WERI-Rb-1 (cell line): ENCODE measurements at regions not wholly inside any gene's neighbourhood (a gene's known extent, or its start where the extent isn't known, plus 50 kb on each side); places are given as distances from the start of the nearest gene placed in this dataset.
"Not testable (repeated sequence)": the region's sequence is repeated elsewhere in the genome, so short reads cannot be mapped to it uniquely, and the experiment has no call there.

Source experiments
- DNase-seq: peaks from one replicate; pipeline ENCODE4 v3.0.0-alpha.2; 2020
- H3K27ac ChIP-seq: fragments of 250-450 bp; sonication (Bioruptor Pico); 2 replicates; pipeline ENCODE4 v1.5.1; 2020; ENCODE audit warnings: mild to moderate bottlenecking, moderate library complexity
- H3K27me3 ChIP-seq: fragments of 250-450 bp; sonication (Bioruptor Pico); 2 replicates; pipeline ENCODE4 v1.5.1; 2021; ENCODE audit warnings: mild to moderate bottlenecking, low read depth, moderate library complexity; ENCODE audit not compliant: insufficient read depth, severe bottlenecking
- H3K36me3 ChIP-seq: fragments of 250-450 bp; sonication (Bioruptor Pico); 2 replicates; pipeline ENCODE4 v1.5.1; 2020; ENCODE audit warnings: mild to moderate bottlenecking, moderate library complexity
- H3K4me3 ChIP-seq: 2 replicates; pipeline ENCODE4 v1.5.1; 2011; ENCODE audit warnings: low read depth, mild to moderate bottlenecking, control low read depth, low read length
- H3K9me3 ChIP-seq: fragments of 250-450 bp; sonication (Bioruptor Pico); 2 replicates; pipeline ENCODE4 v1.5.1; 2021; ENCODE audit warnings: mild to moderate bottlenecking, moderate library complexity; ENCODE audit not compliant: severe bottlenecking
- TF ChIP-seq, protein P1 (sequence below): IDR thresholded peaks from 2 replicates; pipeline ENCODE4 v1.5.1; 2011; ENCODE audit warnings: low read depth, mild to moderate bottlenecking, control low read depth, inconsistent platforms, low read length

DNA sequence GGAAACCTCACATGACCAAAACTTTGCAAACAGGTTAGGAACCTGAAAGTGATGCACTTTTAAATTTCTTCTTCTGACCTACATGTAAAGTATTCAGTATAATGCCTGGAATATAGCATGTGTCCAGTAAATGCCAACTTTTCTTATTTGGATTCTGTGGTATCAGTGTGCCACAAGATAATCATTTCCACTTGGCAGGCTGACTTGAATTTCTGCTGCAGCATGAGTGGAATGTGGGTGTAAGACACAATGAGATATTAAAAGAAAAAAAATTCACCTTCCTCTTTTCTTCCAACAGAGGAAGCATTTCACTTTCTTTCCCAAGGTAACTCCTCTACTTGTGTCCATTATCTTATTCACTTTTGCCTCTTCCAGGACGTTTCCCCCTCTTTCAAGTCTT lies 141.9 kb upstream of the PRKD1 start:
- TF ChIP-seq, protein P1, sequence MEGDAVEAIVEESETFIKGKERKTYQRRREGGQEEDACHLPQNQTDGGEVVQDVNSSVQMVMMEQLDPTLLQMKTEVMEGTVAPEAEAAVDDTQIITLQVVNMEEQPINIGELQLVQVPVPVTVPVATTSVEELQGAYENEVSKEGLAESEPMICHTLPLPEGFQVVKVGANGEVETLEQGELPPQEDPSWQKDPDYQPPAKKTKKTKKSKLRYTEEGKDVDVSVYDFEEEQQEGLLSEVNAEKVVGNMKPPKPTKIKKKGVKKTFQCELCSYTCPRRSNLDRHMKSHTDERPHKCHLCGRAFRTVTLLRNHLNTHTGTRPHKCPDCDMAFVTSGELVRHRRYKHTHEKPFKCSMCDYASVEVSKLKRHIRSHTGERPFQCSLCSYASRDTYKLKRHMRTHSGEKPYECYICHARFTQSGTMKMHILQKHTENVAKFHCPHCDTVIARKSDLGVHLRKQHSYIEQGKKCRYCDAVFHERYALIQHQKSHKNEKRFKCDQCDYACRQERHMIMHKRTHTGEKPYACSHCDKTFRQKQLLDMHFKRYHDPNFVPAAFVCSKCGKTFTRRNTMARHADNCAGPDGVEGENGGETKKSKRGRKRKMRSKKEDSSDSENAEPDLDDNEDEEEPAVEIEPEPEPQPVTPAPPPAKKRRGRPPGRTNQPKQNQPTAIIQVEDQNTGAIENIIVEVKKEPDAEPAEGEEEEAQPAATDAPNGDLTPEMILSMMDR = no peak
- Histone ChIP-seq H3K9me3 (peaks cover 5% of the 10 kb centered on the region), H3K36me3 (no peaks in the 10 kb centered on the region), H3K27me3 (no peaks in the 10 kb centered on the region), H3K4me3 (no peak overlapping the region), H3K27ac (no peak overlapping the region)
- no peak for DNase-seq

DNA sequence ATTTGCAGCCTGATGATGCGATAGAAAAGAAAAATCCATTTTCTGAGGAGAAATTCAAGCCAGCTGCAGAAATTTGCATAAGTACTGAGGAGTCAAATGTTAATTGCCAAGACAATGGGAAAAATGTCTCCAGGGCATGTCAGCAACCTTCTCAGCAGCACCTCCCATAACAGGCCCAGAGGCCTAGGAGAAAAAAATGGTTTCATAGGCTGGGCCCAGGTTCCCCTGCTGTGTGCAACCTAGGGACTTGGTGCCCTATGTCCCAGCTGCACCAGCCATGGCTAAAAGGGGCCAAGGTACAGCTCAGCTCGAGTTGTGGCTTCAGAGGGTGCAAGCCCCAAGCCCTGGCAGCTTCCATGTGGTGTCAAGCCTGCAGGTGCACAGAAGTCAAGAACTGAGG lies 144.8 kb upstream of the PRKD1 start:
- DNase-seq, H3K27ac ChIP-seq, H3K9me3 ChIP-seq, H3K27me3 ChIP-seq, H3K4me3 ChIP-seq, H3K36me3 ChIP-seq: not testable (repeated sequence)

DNA sequence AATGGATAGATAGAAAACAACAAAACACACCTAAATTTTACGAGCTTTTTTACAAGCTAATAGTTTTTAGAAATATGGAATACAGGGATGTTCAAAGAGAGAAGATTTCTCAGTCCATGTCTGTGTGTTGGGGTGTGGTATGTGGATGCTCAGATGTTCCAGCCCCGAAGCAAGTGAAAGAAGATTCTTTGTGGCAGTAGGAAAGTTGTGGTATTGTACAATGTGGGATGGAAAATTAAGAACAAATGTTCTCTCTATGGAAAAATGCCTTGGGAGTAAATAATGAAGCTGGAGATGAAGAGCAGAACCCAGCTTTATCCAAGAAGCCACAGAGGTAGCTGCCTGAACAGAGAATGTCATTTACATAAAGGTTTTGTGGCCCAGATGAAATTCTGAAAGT lies 150.3 kb upstream of the PRKD1 start:
- Histone ChIP-seq H3K27ac (no peak overlapping the region), H3K9me3 (peaks cover 1% of the 10 kb centered on the region), H3K4me3 (no peak overlapping the region), H3K36me3 (no peaks in the 10 kb centered on the region), H3K27me3 (no peaks in the 10 kb centered on the region)
- TF ChIP-seq, protein P1 = no peak
- DNase-seq = no peak

DNA sequence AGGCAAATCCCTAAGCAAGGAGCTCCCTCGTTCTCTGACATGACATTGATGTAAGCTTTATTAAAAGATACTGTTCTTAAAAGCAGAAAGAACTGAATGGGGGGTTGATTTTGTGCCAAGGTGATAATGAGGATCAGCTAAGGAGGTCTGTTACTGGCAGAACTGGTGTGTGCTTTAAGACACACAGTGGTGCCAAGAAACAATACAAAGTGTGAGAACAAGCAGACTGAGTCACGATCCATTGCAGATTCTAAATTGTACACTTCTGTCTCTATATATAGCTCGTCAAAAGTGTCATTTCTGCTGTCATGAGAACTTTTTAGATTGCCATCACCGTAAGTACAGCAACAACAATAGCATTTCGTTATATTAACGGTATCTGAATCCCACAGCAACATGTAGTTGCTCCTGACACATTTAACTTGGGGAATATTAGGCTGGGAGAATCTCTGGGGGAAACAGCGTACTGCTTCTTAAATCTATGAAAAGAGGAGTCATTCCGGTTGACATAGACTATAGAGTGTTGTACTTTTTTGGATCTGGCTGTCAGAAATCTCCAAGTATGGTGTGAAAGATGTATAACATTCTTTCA lies 151.3 kb upstream of the PRKD1 start:
- Histone ChIP-seq H3K9me3 (no peaks in the 10 kb centered on the region), H3K36me3 (no peaks in the 10 kb centered on the region), H3K27ac (no peak overlapping the region), H3K4me3 (no peak overlapping the region), H3K27me3 (no peaks in the 10 kb centered on the region)
- TF ChIP-seq, protein P1 = no peak
- DNase-seq = no peak

DNA sequence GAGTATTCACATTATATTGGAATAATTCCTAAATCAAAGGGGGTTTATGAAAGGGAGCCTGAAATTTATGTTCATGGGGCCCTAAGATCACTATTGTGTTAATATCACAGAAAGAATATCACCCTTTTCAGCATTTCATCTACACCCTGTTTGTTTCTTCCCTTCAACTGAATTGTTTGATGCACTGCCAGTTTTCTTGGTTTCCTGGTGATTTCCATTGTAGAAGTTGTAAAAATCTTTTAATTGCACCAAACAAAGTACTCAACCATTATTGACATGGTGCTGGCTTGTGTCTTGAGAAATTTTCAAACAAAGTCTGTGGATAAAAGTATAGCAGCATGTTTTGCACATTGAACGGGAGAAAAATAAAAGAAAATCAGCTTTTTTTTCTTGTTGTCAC lies 154.8 kb upstream of the PRKD1 start:
- no peak for DNase-seq
- no peaks in the 10 kb centered on the region for H3K9me3 ChIP-seq

DNA sequence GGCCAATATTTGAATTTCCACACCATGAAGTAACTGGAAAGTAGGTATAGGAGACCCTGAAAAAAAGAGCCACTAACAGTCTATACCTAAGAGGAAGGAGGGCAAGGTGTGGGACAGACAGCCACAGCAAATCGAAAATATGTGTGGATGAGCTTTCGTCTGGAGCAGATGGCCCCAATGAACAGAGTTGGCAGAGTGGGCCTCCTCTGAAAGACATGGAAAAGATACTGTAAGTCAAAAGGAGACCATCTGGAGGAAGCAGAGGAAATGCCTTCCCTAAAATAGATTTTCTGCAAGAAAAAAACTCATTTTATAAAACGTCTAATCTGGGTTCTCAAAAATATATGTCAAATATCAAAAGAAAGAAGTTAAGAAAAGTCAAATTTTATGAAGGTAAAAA lies 157.2 kb upstream of the PRKD1 start:
- Histone ChIP-seq H3K9me3 (no peaks in the 10 kb centered on the region), H3K27me3 (no peaks in the 10 kb centered on the region), H3K27ac (no peak overlapping the region), H3K4me3 (no peak overlapping the region), H3K36me3 (no peaks in the 10 kb centered on the region)
- no peak for DNase-seq
- TF ChIP-seq, protein P1 = no peak

More for the DNA sequence above, 154.8 kb upstream of the PRKD1 start:
- no peaks in the 10 kb centered on the region for H3K36me3 ChIP-seq
- TF ChIP-seq, protein P1 = no peak
- H3K4me3 ChIP-seq = no peak overlapping the region
- H3K27me3 ChIP-seq = no peaks in the 10 kb centered on the region
- H3K27ac ChIP-seq = no peak overlapping the region
